Common myeloid progenitor, CD34-positive (primary cell): ENCODE measurements at regions not wholly inside any gene's neighbourhood (a gene's known extent, or its start where the extent isn't known, plus 50 kb on each side); places are given as distances from the start of the nearest gene placed in this dataset.

Experiments used
- CTCF ChIA-PET: fragments of 350-600 bp; sonication (Branson Sonifier 250); formaldehyde crosslinking; loops from one replicate; lab custom pipeline; 2021; ENCODE audit warnings: antibody characterized with exemption; lab: Charles Lee
- POLR2A ChIA-PET: fragments of 350-600 bp; sonication (Branson Sonifier 250); formaldehyde crosslinking; loops from one replicate; lab custom pipeline; 2021; ENCODE audit warnings: antibody characterized with exemption; lab: Charles Lee
- DNase-seq, 3 donors: peaks; one replicate each; pipeline versions ENCODE4 v3.0.0 to v3.0.0-alpha.2; 2013
- H3K27ac ChIP-seq, 2 experiments: 1 replicate in 1 of 2; 2 replicates in 1 of 2; pipeline ENCODE4 v1.7.0; 2013; ENCODE audit warnings: inconsistent platforms in 2 of 2, low read length in 2 of 2, mild to moderate bottlenecking in 2 of 2, low read depth in 1 of 2, moderate library complexity in 1 of 2; ENCODE audit not compliant: severe bottlenecking in 2 of 2, insufficient read depth in 1 of 2, poor library complexity in 1 of 2
- H3K27me3 ChIP-seq, 5 experiments: replicated peaks in 2 of 5; 1 replicate in 3 of 5; 2 replicates in 2 of 5; pipeline versions ENCODE4 v1.6.1 to v1.7.0; 2013; ENCODE audit warnings: low read length in 4 of 5, mild to moderate bottlenecking in 2 of 5, moderate library complexity in 2 of 5, inconsistent platforms in 1 of 5; ENCODE audit not compliant: insufficient read depth in 5 of 5, control insufficient read depth in 4 of 5
- H3K36me3 ChIP-seq, 4 experiments: 1 replicate in 2 of 4; 2 replicates in 2 of 4; pipeline versions ENCODE4 v1.6.1 to v1.7.0; 2013; ENCODE audit warnings: low read length in 3 of 4, control low read depth in 1 of 4, mild to moderate bottlenecking in 1 of 4; ENCODE audit not compliant: control insufficient read depth in 4 of 4, insufficient read depth in 4 of 4
- H3K4me1 ChIP-seq, 4 experiments: 1 replicate in 3 of 4; 2 replicates in 1 of 4; pipeline versions ENCODE4 v1.6.1 to v1.7.1; 2013; ENCODE audit warnings: low read length in 3 of 4, mild to moderate bottlenecking in 3 of 4, control low read depth in 1 of 4, inconsistent platforms in 1 of 4, moderate library complexity in 1 of 4; ENCODE audit not compliant: control insufficient read depth in 4 of 4, insufficient read depth in 4 of 4; ENCODE audit errors: control extremely low read depth in 1 of 4
- H3K4me3 ChIP-seq, 7 experiments: 1 replicate in 4 of 7; 2 replicates in 3 of 7; pipeline versions ENCODE4 v1.5.1 to v1.7.0; 2013; ENCODE audit warnings: mild to moderate bottlenecking in 7 of 7, low read length in 6 of 7, moderate library complexity in 6 of 7, inconsistent platforms in 2 of 7, low read depth in 2 of 7, control low read depth in 1 of 7; ENCODE audit not compliant: insufficient read depth in 4 of 7, control insufficient read depth in 1 of 7; ENCODE audit errors: extremely low read depth in 1 of 7
- H3K9me3 ChIP-seq, 5 experiments: 1 replicate in 4 of 5; 2 replicates in 1 of 5; pipeline versions ENCODE4 v1.6.1 to v1.7.1; 2013; ENCODE audit warnings: low read length in 4 of 5, mild to moderate bottlenecking in 2 of 5, inconsistent platforms in 1 of 5, low read depth in 1 of 5, moderate library complexity in 1 of 5; ENCODE audit not compliant: control insufficient read depth in 4 of 5, insufficient read depth in 2 of 5; ENCODE audit errors: control extremely low read depth in 1 of 5
- WGBS: methylation state at CpG from one replicate; pipeline ENCODE4 v1.1.5; 2013; ENCODE audit not compliant: insufficient coverage; 5-methylcytosine and 5-hydroxymethylcytosine counted together

GRCh38 chrX:39810901-39811300 lies 286.9 kb downstream of the BCOR start:
- Histone ChIP-seq H3K27ac (no peak overlapping the region), H3K36me3 (no peaks in the 10 kb centered on the region), H3K4me3 (no peak overlapping the region), H3K9me3 (no peaks in the 10 kb centered on the region), H3K27me3 (peaks cover 0 to 8% (median 0%) of the 10 kb centered on the region in 5 experiments), H3K4me1 (peaks cover 0 to 32% (median 15%) of the 10 kb centered on the region in 4 experiments)
- no peak for DNase-seq
- CTCF ChIA-PET, result interaction anchor here (1.5 kb wide), 1 partner anchor 43 kb away, joined by 4 read pairs; no protein-coding TSS in a partner anchor
- POLR2A ChIA-PET, result interaction anchor here (0.7 kb wide), 1 partner anchor 241 kb away, joined by 3 read pairs; no protein-coding TSS in a partner anchor
- 83% methylated on average over 1 of the region's 2 CpGs for WGBS

GRCh38 chrX:39811376-39811775 lies 286.4 kb downstream of the BCOR start:
- ChIA-PET CTCF (interaction anchor here (1.5 kb wide), 1 partner anchor 43 kb away, joined by 4 read pairs; no protein-coding TSS in a partner anchor), POLR2A (interaction anchor here (0.7 kb wide), 1 partner anchor 240 kb away, joined by 3 read pairs; no protein-coding TSS in a partner anchor)

GRCh38 chrX:39813631-39814277 lies 284.0 kb downstream of the BCOR start:
- no peaks in the 10 kb centered on the region for H3K36me3 ChIP-seq
- peaks cover 0 to 27% (median 0%) of the 10 kb centered on the region in 5 experiments for H3K27me3 ChIP-seq
- ChIA-PET POLR2A (no interaction called here), CTCF (interaction anchor here (0.8 to 2.9 kb wide), 4 partner anchors 8 to 197 kb away, joined by 3 to 9 read pairs (median 4); no protein-coding TSS in a partner anchor)
- no peak overlapping the region for H3K27ac ChIP-seq
- WGBS, result 90% methylated on average over 16 of the region's 17 CpGs
- H3K4me1 ChIP-seq, result peaks cover 0 to 33% (median 15%) of the 10 kb centered on the region in 4 experiments
- H3K4me3 ChIP-seq, result no peak overlapping the region
- no peak for DNase-seq
- no peaks in the 10 kb centered on the region for H3K9me3 ChIP-seq

More at GRCh38 chrX:39811376-39811775, 286.4 kb downstream of the BCOR start:
- H3K36me3 ChIP-seq, result no peaks in the 10 kb centered on the region
- no peaks in the 10 kb centered on the region for H3K9me3 ChIP-seq
- DNase-seq, result no peak
- 81% methylated on average over 7 of the region's 8 CpGs for WGBS
- no peak overlapping the region for H3K4me3 ChIP-seq
- peaks cover 0 to 9% (median 0%) of the 10 kb centered on the region in 5 experiments for H3K27me3 ChIP-seq
- peaks cover 0 to 37% (median 17%) of the 10 kb centered on the region in 4 experiments for H3K4me1 ChIP-seq
- H3K27ac ChIP-seq, result no peak overlapping the region

- no peaks in the 10 kb centered on the region for H3K36me3 ChIP-seq
- peaks cover 0 to 28% (median 10%) of the 10 kb centered on the region in 4 experiments for H3K4me1 ChIP-seq
- 37% methylated on average over 2 of the region's 4 CpGs for WGBS
- DNase-seq, result peak; percentile 31 to 59 (median 57)
- no peaks in the 10 kb centered on the region for H3K9me3 ChIP-seq
- no peak overlapping the region for H3K27ac ChIP-seq
- H3K27me3 ChIP-seq, result peaks cover 0 to 34% (median 0%) of the 10 kb centered on the region in 5 experiments
- POLR2A ChIA-PET, result no interaction called here
- CTCF ChIA-PET, result interaction anchor here (1.3 to 2.9 kb wide), 2 partner anchors 9 to 196 kb away, joined by 3 to 9 read pairs; no protein-coding TSS in a partner anchor
- no peak overlapping the region for H3K4me3 ChIP-seq
These were observed 283.4 kb downstream of the BCOR start for GRCh38 chrX:39814391-39814790.

GRCh38 chrX:39815631-39816030 lies 282.1 kb downstream of the BCOR start:
- H3K4me3 ChIP-seq, result no peak overlapping the region
- peaks cover 0 to 46% (median 0%) of the 10 kb centered on the region in 5 experiments for H3K27me3 ChIP-seq
- peaks cover 0 to 23% (median 8%) of the 10 kb centered on the region in 4 experiments for H3K4me1 ChIP-seq
- peak in 2 of 3 donors; percentile 44 for DNase-seq
- 80% methylated on average over 1 of the region's 1 CpG for WGBS
- ChIA-PET CTCF (interaction anchor here (0.6 to 2.9 kb wide), 2 partner anchors 45 to 195 kb away, joined by 3 to 9 read pairs; no protein-coding TSS in a partner anchor), POLR2A (interaction anchor here (0.6 kb wide), 1 partner anchor 267 kb away, joined by 3 read pairs; no protein-coding TSS in a partner anchor)
- no peak overlapping the region for H3K27ac ChIP-seq
- H3K9me3 ChIP-seq, result peaks cover 0 to 3% (median 0%) of the 10 kb centered on the region in 5 experiments
- H3K36me3 ChIP-seq, result no peaks in the 10 kb centered on the region

- H3K4me3 ChIP-seq, result no peak overlapping the region
- 56% methylated on average over 11 of the region's 16 CpGs for WGBS
- no peak for DNase-seq
- ChIA-PET CTCF (interaction anchor here (1.3 kb wide), 1 partner anchor 242 kb away, joined by 3 read pairs; no protein-coding TSS in a partner anchor), POLR2A (no interaction called here)
- no peaks in the 10 kb centered on the region for H3K36me3 ChIP-seq
- peaks cover 0 to 58% (median 0%) of the 10 kb centered on the region in 5 experiments for H3K27me3 ChIP-seq
- no peak overlapping the region for H3K27ac ChIP-seq
- H3K9me3 ChIP-seq, result peaks cover 0 to 6% (median 0%) of the 10 kb centered on the region in 5 experiments
- H3K4me1 ChIP-seq, result peaks cover 0 to 25% (median 11%) of the 10 kb centered on the region in 4 experiments
These were observed 280.7 kb downstream of the BCOR start for GRCh38 chrX:39816871-39817731.
